HTR-8/SVneo (cell line): ENCODE measurements at regions not wholly inside any gene's neighbourhood (a gene's known extent, or its start where the extent isn't known, plus 50 kb on each side); places are given as distances from the start of the nearest gene placed in this dataset.
A peak's percentile ranks its signal among the peaks of the same experiment; 100 is the strongest.

Experiments used
- DNase-seq: peaks from one replicate; pipeline ENCODE4 v3.0.0; 2011; ENCODE audit warnings: low spot score, mixed read lengths; ENCODE audit not compliant: insufficient read length
- FAIRE-seq: peaks from 2 replicates; lab custom pipeline; 2011; peaks lifted over from hg19 to GRCh38; lab: Jason Lieb, UNC

- DNase-seq (no peak), FAIRE-seq (peak; percentile 66)
Observed at GRCh38 chr20:60123096-60123495, 164.9 kb downstream of the CDH26 start.

- DNase-seq (no peak), FAIRE-seq (peak; percentile 64)
Observed at GRCh38 chr20:60123652-60124051, 165.4 kb downstream of the CDH26 start.

GRCh38 chr20:60124776-60125381 is 166.7 kb downstream of the CDH26 start:
- FAIRE-seq: peak; percentile 92
- DNase-seq: no peak

- DNase-seq (no peak), FAIRE-seq (peak; percentile 66)
Observed at GRCh38 chr20:60125513-60125912, 167.3 kb downstream of the CDH26 start.

DNA sequence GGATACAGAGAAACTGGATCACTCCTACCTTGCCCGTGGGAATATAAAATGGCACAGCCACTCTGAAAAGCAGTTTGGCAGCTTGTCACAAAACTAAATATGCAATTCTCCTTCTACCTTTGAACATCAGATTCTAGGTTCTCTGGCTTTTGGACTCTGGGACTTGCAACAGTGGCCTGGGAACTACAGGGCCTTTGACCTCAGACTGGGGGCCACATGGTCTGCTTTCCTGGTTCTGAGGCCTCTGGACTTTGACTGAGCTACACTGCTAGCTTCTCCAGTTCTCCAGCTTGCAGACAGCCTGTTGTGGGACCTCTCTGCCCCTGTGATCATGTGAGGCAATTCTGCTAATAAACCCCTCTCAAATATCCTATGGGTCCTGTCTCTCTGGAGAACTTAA is 168.8 kb downstream of the CDH26 start:
- FAIRE-seq (no peak), DNase-seq (no peak)

DNA sequence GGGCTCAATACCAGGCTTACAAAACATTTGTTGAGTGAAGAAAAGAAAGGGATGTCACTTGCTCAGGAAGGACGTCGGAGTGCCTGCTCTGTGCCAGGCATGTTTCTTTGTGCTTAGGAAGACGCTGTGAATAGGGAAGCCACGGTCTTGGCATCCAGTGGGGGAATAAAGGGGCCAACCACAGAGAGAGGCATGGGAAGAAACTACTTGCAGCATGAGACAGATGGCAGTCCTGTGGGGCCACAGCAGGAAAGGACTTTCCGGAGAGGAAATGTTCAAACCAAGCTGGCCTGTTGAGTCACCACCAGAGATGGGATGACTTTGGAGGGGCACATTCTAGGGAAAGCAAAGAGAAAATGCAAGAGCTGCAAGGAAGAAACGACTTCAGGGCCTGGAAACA is 173.2 kb downstream of the CDH26 start:
- DNase-seq (no peak), FAIRE-seq (no peak)

DNA sequence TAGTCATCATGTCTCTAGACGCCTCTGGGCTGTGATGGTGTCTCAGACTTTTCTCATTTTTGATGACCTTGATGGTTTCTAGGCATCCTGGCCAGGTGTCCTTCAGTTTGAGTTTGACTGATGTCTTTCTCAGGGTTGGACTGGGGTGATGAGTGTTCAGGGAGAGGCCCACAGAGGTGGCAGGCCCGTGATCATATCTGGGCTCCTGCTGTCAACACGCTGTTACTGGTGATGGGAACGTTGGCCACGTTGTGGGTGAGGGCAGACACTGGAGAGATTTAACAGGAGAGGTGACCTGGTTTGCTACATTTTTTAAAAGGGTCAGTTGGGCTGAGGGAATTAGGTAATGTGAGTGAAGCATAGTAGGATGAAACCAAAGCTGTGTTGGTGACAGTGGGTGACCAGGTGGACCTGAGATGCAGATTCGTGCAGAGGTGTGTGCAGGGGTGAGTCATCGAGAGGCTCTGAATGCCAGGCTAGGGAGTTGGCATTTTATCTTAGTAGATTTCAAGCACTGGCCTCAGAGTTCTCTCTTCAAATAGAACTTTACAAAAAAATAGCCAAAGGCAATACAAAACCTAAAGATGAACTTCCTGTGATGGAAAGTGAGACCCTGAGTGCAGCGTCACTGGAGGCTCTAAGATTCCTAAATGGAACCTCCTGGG is 174.1 kb downstream of the CDH26 start:
- FAIRE-seq: peak; percentile 80

DNA sequence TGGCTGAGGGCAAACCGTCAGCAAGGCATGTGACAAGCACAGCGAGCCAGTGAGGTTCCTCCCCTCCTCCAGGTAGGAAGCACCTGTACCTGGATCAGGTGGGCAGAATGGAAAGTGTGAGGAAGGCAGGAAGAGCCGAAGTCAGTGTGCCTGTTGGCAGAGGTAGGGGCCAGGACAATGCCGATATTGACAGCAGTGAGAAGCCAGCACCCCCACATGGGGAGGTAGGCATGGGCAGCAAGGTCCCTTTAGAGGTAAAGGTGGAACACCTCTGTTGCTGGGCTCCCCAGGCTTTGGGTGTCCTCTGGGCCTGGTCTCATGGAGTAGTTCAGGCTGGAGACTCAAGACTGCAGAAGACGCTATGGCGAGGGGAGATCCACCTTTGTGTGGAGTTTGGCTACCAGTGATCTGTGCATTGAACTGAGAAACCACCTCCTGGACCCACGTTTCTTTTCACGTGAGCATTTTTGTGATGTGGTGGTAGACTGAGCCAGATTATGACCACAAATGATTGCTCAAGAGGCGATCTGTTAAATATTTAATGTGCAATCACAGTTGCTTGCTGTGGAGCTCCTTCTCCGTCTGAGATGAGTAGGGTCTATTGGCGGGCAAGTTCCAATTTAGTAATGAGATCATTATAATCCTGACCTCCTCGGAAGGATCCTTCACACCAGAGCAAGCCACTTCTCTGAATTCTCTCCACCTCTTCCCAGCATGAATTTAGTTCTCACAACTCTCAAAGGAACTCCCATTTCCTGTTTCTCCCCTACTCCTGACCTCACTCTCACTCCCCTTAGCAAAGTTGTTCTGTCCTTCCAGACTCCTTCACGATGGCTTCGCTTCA is 174.8 kb downstream of the CDH26 start:
- FAIRE-seq (peak; percentile 82), DNase-seq (no peak)

More for the DNA sequence above, 174.1 kb downstream of the CDH26 start:
- DNase-seq: no peak

DNA sequence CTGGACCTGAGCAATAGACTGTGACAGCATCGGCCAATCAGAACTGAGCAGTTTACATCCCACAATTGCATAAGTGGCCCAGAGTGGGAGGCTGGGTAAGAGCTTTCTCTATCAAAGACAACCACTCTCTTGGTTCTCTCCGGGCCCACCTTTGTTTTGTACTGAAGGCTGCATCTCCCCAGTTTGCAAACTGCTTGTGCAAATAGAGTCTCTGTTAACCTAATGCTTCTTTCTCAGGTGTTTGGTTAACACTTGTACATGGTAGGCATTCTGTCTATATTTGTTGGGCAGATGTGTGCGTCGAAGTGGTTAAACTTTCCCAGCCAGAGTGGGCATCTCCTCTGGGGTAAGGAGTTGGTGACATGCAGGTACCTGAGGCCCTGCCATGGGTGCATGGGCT is 177.1 kb downstream of the CDH26 start:
- DNase-seq: no peak
- peak; percentile 72 for FAIRE-seq

GRCh38 chr20:60136645-60137401 is 178.6 kb downstream of the CDH26 start:
- DNase-seq (no peak), FAIRE-seq (peak; percentile 55)

- DNase-seq (peak; percentile 47), FAIRE-seq (peak; percentile 95)
Observed at GRCh38 chr20:60137657-60138245, 179.5 kb downstream of the CDH26 start.

DNA sequence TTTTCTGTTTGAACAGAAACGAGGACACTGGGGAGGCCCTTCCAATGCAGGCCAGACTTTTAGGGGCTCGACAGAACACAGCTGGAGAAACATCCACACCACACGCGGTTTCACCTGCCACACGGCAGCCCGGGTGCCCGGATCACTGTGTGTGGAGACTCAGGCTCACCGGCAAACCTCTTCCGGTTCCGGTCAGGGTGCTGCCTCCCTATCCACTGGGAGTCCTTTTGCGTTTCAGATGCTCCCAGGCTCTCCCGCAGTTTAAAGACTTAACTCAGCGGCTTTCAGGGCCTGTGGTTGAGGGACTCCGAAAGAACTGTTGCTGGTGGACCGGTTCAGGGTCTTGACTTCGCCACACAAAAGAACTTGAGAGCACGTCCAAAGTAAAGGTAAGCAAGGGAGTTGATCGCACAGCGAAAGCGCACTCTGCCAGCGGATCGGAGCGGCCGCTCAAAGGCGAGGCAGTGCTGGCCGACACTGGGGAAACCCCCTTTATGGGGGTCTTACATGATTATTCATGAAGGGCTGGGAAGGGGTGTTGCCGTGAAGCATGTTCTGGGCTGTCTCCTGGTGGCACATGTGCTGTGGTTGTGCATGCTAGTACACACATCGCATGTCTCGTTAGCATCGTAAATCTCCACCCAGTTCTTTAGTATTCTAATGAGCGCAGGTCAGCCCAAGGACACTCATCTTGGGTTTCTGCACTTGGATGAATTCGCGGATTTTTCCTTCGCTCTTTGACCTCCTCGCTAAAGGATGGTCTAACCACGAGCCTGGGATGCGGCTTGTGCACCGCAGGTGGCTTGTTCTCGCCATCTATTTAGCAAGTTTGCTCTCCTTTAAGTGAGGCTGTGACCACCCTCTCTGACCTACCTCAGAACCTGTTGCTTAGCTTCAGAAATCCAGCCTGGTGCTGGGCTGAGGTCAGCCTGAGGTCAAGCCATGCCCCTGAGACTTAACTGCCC is 180.3 kb downstream of the CDH26 start:
- peak; percentile 92 for FAIRE-seq
- peak; percentile 89 for DNase-seq

DNA sequence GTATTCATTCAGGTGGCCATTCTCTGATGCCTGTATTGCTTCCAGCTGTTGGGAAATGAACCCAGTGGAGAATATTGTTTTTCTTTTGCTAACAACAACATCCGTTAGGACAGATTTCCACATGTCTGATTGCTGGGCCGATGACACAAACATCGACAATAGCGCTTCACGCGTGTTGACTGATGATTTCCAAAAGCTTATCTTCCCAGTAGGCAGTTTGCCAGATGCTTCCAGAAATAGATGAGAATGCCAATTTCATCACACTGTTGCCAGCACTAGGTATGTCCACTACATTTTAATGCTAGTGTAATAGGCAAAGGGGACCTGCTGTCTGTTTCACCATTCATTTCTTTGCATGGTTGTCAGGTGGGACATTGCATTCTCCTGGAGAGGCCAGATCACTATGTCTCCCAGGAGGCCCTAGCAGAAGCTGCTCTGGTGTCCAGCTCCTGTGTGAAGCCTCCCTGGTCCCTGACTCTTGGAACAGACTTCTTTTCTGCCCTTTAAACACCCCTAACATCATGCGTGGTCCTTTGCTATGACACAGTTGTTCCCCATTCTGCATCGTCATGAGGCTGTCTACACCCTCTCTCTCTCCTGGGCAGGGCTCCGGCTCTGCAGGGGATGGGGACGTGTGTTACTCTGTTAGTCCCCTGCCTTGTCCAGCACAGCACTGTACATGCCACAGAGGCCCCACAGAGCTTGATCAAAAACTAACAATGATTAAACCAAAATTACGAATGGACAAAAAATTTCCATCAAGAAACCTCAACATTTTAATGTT is 181.6 kb downstream of the CDH26 start:
- DNase-seq: no peak
- FAIRE-seq: peak; percentile 77

- DNase-seq: no peak
- peak; percentile 26 for FAIRE-seq
Observed at GRCh38 chr20:60142587-60142986, 184.4 kb downstream of the CDH26 start.

GRCh38 chr20:60143261-60143842 is 185.1 kb downstream of the CDH26 start:
- peak; percentile 31 for FAIRE-seq
- no peak for DNase-seq

DNA sequence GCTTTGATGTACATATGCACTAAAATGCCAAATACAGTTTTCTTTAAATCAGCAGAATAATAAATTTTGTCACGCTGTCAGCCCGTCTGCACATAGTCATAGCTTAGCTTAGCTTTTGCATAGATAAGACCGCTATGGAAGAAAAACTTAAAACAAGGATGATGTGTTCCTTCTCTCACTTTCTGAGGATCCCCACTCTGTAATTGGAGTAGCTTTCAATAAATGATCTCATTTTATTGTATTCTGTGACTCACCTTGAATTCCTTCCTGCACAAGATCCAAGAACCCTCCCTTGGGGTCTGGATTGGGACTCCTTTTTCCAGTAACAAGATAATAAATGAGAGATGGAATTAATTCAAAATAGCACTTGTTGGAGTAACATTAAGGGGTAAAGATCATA is 186.2 kb downstream of the CDH26 start:
- DNase-seq (no peak), FAIRE-seq (no peak)

DNA sequence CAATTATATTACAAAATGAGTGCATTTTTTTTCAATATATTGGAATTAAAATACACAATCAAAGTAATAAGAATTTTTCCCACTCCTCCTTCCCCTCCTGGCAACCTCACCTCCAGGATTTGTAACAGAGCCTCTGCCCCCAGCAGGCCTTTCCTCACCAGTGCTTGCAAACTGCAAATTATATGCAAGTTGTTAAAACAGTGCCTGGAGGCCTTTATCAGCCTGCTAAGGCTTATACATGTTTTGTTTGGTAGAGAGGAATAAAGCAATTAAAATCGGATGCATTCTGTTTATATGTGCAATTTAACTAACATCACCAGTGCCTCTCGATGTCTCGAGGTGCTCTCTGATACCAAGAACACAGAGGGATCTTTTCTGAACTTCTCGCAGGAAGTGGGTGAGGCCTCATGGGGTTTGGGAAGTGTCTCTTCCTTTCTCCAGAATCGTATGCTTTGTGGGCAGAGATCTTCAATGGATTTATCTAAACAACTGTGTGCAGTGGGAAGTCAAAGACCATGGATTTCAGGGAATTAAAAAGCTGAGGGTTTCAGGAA is 186.8 kb downstream of the CDH26 start:
- DNase-seq (no peak), FAIRE-seq (peak; percentile 28)

DNA sequence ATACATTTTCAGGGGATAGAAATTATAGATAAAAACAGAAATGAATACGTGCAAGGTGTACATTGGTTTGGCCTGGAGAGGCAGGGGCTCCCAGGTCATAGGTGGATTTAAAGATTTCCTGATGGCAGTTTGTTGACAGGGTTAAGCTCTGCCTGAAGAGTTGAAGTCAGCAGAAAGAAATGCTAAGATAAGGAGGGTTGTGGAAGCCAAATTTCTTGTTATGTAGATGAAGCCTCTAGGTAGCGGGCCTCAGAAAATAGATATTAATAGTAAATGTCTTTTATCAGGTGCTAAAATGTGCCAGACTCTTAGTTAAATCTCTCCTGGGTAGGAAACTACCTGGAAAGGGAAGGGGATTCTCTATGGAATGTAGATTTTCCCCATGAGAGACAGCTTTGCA is 188.8 kb downstream of the CDH26 start:
- FAIRE-seq: no peak
- DNase-seq: no peak
